Neural crest cell (in vitro differentiated cells): ENCODE measurements at regions not wholly inside any gene's neighbourhood (a gene's known extent, or its start where the extent isn't known, plus 50 kb on each side); places are given as distances from the start of the nearest gene placed in this dataset.

Source experiments
- DNase-seq: peaks from one replicate; pipeline ENCODE4 v3.0.0; 2021; ENCODE audit warnings: low read depth, mixed read lengths, low spot score
- H3K27ac Mint-ChIP-seq: one replicate; pipeline ENCODE4 v1.8.0; 2021; ENCODE audit warnings: mild to moderate bottlenecking, mixed read lengths; ENCODE audit not compliant: unreplicated experiment
- H3K27me3 Mint-ChIP-seq: 2 replicates; pipeline ENCODE4 v1.8.0; 2021; ENCODE audit warnings: low read depth, mild to moderate bottlenecking, mixed read lengths
- H3K36me3 Mint-ChIP-seq: 2 replicates; pipeline ENCODE4 v1.8.0; 2021; ENCODE audit warnings: low read depth, mild to moderate bottlenecking, mixed read lengths
- H3K4me1 Mint-ChIP-seq: 2 replicates; pipeline ENCODE4 v1.8.0; 2021; ENCODE audit warnings: mixed read lengths
- H3K4me3 Mint-ChIP-seq: one replicate; pipeline ENCODE4 v1.8.0; 2021; ENCODE audit warnings: mild to moderate bottlenecking, mixed read lengths
- H3K9me3 Mint-ChIP-seq: 2 replicates; pipeline ENCODE4 v1.8.0; 2021; ENCODE audit warnings: mixed read lengths
- CTCF ChIP-seq: fragments of 200-600 bp; sonication (generic); conservative IDR thresholded peaks from 2 replicates; pipeline ENCODE4 v1.5.0; 2021; ENCODE audit warnings: antibody characterized with exemption, mild to moderate bottlenecking

GRCh38 chr9:135291165-135291564, 188.4 kb upstream of the PPP1R26 start:
- H3K4me1 Mint-ChIP-seq: peaks cover 14% of the 10 kb centered on the region
- no peak for TF ChIP-seq CTCF
- no peak for DNase-seq

GRCh38 chr9:135294836-135295235, 184.7 kb upstream of the PPP1R26 start:
- Mint-ChIP-seq H3K27me3 (no peaks in the 10 kb centered on the region), H3K9me3 (no peaks in the 10 kb centered on the region), H3K27ac (no peak overlapping the region), H3K4me3 (no peak overlapping the region), H3K4me1 (peaks cover 14% of the 10 kb centered on the region), H3K36me3 (no peaks in the 10 kb centered on the region)
- no peak for DNase-seq
- no peak for TF ChIP-seq CTCF

More at GRCh38 chr9:135291165-135291564, 188.4 kb upstream of the PPP1R26 start:
- Mint-ChIP-seq H3K36me3 (no peaks in the 10 kb centered on the region), H3K27me3 (no peaks in the 10 kb centered on the region), H3K27ac (peak overlapping the region; percentile 2), H3K4me3 (no peak overlapping the region), H3K9me3 (no peaks in the 10 kb centered on the region)

GRCh38 chr9:135295551-135296300, 183.9 kb upstream of the PPP1R26 start:
- Mint-ChIP-seq H3K27me3 (peaks cover 4% of the 10 kb centered on the region), H3K9me3 (no peaks in the 10 kb centered on the region), H3K4me3 (no peak overlapping the region), H3K36me3 (no peaks in the 10 kb centered on the region), H3K27ac (no peak overlapping the region), H3K4me1 (peaks cover 10% of the 10 kb centered on the region)
- TF ChIP-seq CTCF: no peak
- no peak for DNase-seq

- H3K4me3 Mint-ChIP-seq: no peak overlapping the region
Observed at GRCh38 chr9:135296735-135297455, 182.7 kb upstream of the PPP1R26 start.

GRCh38 chr9:135297456-135298075, 182.0 kb upstream of the PPP1R26 start:
- no peaks in the 10 kb centered on the region for H3K9me3 Mint-ChIP-seq
- H3K4me1 Mint-ChIP-seq: no peaks in the 10 kb centered on the region
- H3K27me3 Mint-ChIP-seq: peaks cover 6% of the 10 kb centered on the region
- H3K4me3 Mint-ChIP-seq: no peak overlapping the region
- H3K36me3 Mint-ChIP-seq: no peaks in the 10 kb centered on the region
- no peak for DNase-seq
- TF ChIP-seq CTCF: no peak
- H3K27ac Mint-ChIP-seq: no peak overlapping the region

More at GRCh38 chr9:135296735-135297455, 182.7 kb upstream of the PPP1R26 start:
- H3K27ac Mint-ChIP-seq: no peak overlapping the region
- TF ChIP-seq CTCF: no peak
- no peaks in the 10 kb centered on the region for H3K36me3 Mint-ChIP-seq
- no peaks in the 10 kb centered on the region for H3K4me1 Mint-ChIP-seq
- DNase-seq: no peak
- H3K9me3 Mint-ChIP-seq: no peaks in the 10 kb centered on the region
- peaks cover 6% of the 10 kb centered on the region for H3K27me3 Mint-ChIP-seq
